PFSK-1 (cell line): ENCODE measurements at regions not wholly inside any gene's neighbourhood (a gene's known extent, or its start where the extent isn't known, plus 50 kb on each side); places are given as distances from the start of the nearest gene placed in this dataset.
A peak's percentile ranks its signal among the peaks of the same experiment; 100 is the strongest.

ENCODE experiments used
- FOXP2 ChIP-seq: optimal IDR thresholded peaks from 2 replicates; pipeline ENCODE3; 2011; ENCODE audit warnings: borderline replicate concordance, control low read depth, inconsistent platforms; ENCODE audit not compliant: insufficient read depth; ENCODE audit errors: extremely low read length, extremely low read depth
- POLR2AphosphoS5 ChIP-seq: IDR thresholded peaks from 2 replicates; pipeline ENCODE4 v1.6.1; 2012; ENCODE audit warnings: low read depth, mild to moderate bottlenecking, control low read depth, low read length, moderate library complexity
- REST ChIP-seq, 2 experiments: IDR thresholded peaks; 2 replicates each; pipeline versions ENCODE4 v1.6.1 to v1.8.0; 2011 to 2012; ENCODE audit warnings: low read depth in 2 of 2, low read length in 2 of 2, control low read depth in 1 of 2, inconsistent platforms in 1 of 2, mild to moderate bottlenecking in 1 of 2, moderate library complexity in 1 of 2; ENCODE audit not compliant: insufficient read depth in 1 of 2
- SIN3A ChIP-seq: IDR thresholded peaks from 2 replicates; pipeline ENCODE4 v1.6.1; 2012; ENCODE audit warnings: mild to moderate bottlenecking, low read length, moderate library complexity, borderline replicate concordance; ENCODE audit not compliant: insufficient read depth
- TAF1 ChIP-seq: IDR thresholded peaks from 2 replicates; pipeline ENCODE4 v1.6.1; 2012; ENCODE audit warnings: low read length, control low read depth, borderline replicate concordance; ENCODE audit not compliant: insufficient read depth

DNA sequence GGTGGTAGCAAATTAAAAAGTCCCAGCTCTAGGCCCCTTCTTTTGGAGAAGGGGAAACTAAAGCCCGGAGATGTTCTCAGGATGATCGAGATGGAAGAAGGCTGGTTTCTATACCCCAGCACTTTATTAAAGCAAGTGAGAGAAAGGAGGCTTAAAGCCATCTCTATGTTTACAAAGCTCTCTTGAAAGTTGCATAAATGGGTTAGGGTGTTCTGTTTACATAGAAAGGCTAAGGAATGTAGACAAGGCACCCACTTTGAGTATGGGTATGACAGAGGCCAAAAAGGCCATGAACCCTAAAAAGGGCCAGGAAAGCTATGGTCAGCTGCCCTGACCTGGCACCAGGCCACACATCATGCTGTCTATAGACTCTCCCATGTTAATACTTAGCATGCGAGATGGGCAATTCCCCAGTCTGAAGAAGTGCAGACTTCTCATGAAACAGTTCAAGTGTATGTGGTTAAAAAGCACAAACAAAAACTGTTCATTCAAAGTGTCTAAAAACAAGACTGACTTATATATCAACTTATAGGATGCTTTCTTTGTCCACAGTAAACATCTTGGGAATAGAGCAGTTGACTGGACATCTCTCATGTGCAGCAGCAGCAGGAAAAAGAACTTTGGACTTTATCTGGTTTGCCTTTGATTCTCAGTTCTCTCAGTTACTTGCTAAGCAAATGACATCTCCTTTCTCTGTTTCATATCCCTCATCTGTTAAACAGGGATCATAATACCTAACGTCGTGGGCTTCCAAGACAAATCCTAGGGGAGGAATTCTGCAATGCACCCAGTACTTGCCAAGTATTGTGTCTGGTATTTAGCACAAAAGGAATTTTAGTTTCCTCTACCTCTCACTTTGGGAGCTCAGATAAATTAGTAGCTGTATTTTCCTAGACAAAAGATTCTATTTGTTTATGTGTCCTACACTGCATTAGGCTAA is 521.6 kb downstream of the PLPP3 start:
- TF ChIP-seq TAF1 (no peak), POLR2AphosphoS5 (no peak), SIN3A (no peak), FOXP2 (no peak)

- TF ChIP-seq SIN3A, result no peak
- TF ChIP-seq POLR2AphosphoS5, result no peak
- no peak for TF ChIP-seq REST (IDR thresholded peaks at IDR 0.05; ENCODE audit: insufficient read depth in 1 of 2, low read depth in 2 of 2, low read length in 2 of 2)
- TF ChIP-seq TAF1, result no peak
- no peak for TF ChIP-seq FOXP2
These were observed 522.7 kb downstream of the PLPP3 start for GRCh38 chr1:56056438-56057287.

DNA sequence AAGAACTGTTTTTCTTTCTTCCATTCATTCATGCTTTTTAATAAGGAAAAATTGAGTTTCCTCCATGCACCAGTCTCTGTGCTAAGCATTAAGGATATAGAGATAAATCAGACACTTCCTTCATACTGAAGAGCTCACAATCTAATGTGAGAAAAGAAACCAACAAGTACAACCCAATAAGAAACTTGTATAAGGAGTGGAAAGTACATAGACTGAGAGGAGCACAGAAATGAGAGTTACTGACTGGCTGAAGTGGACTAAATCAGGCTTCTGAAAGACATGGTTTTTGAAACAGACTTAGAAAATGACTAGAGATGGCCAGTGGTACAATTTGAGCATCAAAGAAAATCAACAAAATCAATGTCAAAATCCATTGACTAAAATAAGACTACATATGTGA is 524.4 kb downstream of the PLPP3 start:
- TF ChIP-seq POLR2AphosphoS5 (no peak), REST (IDR thresholded peaks at IDR 0.05; ENCODE audit: insufficient read depth in 1 of 2, low read depth in 2 of 2, low read length in 2 of 2) (no peak), TAF1 (no peak), SIN3A (no peak), FOXP2 (no peak)

GRCh38 chr1:56052041-56052440 is 527.3 kb downstream of the PLPP3 start:
- TF ChIP-seq SIN3A, result no peak
- peak in 1 of 2 experiments; percentile 9; a peak in 1 of 4 replicates for TF ChIP-seq REST (IDR thresholded peaks at IDR 0.05; ENCODE audit: insufficient read depth in 1 of 2, low read depth in 2 of 2, low read length in 2 of 2)

GRCh38 chr1:56050911-56051310 is 528.5 kb downstream of the PLPP3 start:
- TF ChIP-seq FOXP2 (no peak), TAF1 (no peak), SIN3A (no peak), REST (IDR thresholded peaks at IDR 0.05; ENCODE audit: insufficient read depth in 1 of 2, low read depth in 2 of 2, low read length in 2 of 2) (no peak)
